ENCODE measurements at regions not wholly inside any gene's neighbourhood (a gene's known extent, or its start where the extent isn't known, plus 50 kb on each side); places are given as distances from the start of the nearest gene placed in this dataset.

GRCh38 chr2:129611471-129611870 lies 368.0 kb upstream of the RAB6C start:
- DNase-seq (ENCODE audit: low read depth in 2 of 2), result no peak

DNA sequence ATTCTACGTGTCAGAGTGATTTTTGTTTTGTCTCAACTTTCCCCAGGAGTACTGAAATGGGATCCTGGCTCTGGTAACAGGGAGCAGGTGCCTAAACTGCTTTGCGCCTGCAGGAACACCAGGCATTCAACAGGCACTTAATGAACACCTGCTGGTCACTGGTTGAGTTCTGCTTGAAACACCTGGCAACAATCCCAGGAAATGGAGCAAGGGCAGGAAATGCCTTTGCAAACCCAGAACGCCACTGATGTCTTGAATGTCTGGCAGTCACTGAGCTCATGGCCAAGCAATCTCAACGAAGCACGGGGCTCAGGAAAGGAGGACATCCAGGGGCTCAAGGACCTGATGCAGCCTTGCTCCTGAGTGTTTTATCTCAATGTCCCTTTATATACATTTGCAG lies 360.0 kb upstream of the RAB6C start:
- no peak for DNase-seq (ENCODE audit: low read depth in 2 of 2)

- no peak for DNase-seq (ENCODE audit: low read depth in 2 of 2)
Measured at GRCh38 chr2:129620411-129620810, 359.1 kb upstream of the RAB6C start.

DNA sequence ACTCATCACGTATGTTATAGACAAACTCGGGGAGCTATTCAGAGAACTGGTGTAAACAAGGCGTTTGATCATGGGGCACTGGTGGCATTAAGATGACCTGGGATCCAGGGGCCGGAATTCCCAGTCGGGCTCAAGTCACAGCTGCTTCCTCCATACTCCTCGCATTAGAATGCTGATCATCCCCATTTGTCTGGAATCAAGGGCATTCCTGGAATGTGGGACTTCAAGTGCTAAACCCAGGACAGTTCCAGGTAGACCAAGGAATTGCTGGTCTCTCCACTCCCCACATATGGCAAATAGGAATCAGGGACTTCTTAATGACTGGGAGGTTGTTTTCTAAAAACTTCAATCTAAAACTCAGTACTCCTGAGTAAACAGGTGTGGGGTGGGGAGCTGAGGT lies 355.7 kb upstream of the RAB6C start:
- no peak for DNase-seq (ENCODE audit: low read depth in 2 of 2)

- no peak for DNase-seq (ENCODE audit: low read depth in 2 of 2)
Measured at GRCh38 chr2:129627437-129627836, 352.0 kb upstream of the RAB6C start.

DNA sequence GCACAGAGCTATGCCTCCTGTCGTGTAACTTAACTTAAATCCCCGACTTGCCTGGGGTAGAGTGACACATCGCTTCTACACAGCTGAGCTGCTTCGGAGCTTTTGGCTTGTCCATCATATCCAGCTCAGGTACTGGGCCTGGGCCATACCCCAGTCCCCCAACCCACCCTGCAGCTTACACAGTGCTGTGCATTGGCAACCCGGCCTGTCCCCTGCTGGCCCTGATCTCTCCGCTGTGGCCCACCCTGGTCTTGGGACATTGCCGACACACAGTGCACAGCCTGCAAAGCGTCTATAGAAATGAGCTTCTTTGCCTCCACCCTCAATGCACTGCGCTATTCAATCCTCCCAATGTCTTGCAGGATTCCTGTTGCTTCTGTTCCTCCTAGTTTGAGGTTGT lies 342.8 kb upstream of the RAB6C start:
- no peak for DNase-seq (ENCODE audit: low read depth in 2 of 2)

- no peak for DNase-seq (ENCODE audit: low read depth in 2 of 2)
Measured at GRCh38 chr2:129641371-129641770, 338.1 kb upstream of the RAB6C start.

GRCh38 chr2:129642526-129643043 lies 336.9 kb upstream of the RAB6C start:
- DNase-seq (ENCODE audit: low read depth in 2 of 2), result no peak

DNA sequence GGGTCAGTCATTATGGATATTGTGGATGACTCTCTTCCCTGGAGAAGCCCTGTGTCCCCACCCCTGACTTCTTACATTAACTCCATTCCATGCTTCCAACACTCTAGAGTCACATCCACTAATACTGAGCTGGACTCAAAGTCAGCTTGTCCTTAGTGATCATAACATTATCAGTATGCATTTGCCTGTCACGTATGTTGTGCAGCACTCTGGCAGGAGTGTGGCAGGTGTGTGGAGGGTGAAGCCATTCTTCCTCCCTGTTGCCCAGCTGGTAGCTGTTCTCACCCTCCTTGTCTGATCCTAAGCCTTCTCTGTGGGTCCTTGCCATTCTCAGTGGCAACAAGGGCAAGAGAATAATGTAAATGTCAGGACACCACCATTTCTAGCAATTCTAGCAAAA lies 334.1 kb upstream of the RAB6C start:
- DNase-seq (ENCODE audit: low read depth in 2 of 2), result no peak

- no peak for DNase-seq (ENCODE audit: low read depth in 2 of 2)
Measured at GRCh38 chr2:129646107-129646506, 333.4 kb upstream of the RAB6C start.

DNA sequence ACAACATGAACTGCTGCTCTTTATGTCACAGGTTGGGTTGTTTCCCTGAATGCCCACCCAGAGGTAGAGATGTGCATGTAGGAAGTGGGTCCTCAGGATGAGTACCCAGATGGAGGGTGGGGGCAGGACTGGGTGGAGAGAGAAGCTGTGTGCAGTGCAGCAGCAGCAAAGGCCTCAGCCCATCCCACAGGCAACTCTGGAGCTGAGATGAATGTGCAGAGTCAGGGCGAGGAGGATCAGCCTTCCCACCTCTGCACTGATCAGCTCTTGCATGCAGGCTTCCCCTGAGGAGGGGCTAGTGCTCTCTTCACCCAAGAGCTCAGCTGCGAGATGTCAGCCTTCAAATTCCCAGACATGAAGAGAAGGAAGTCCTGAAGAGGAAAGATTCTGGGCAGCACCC lies 326.2 kb upstream of the RAB6C start:
- no peak for DNase-seq (ENCODE audit: low read depth in 2 of 2)

- no peak for DNase-seq (ENCODE audit: low read depth in 2 of 2)
Measured at GRCh38 chr2:129654331-129654730, 325.1 kb upstream of the RAB6C start.

DNA sequence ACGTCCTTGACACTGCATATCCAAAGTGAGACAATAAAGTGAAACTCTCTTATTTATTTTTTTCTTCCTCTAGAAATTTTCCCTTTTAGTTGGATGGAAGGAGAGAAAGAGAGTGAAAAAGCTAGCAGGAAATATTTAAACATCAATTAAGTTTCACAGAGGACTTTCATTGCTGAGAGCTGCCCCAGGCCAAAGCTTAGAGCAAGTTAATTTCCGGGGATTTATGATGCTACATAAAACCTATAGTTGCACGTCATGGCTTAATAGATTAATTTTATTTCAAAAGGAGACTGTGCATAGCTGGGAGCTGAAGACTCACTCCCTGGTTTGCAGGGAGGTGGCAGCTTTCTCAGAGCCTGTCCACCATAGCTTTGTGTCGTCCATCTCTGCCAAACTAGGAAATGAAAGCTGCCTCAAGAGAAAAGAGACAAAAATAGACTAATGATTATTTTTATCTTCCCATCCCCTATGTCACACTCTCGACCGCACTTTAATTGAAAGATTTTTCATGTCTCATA lies 323.3 kb upstream of the RAB6C start:
- no peak for DNase-seq (ENCODE audit: low read depth in 2 of 2)

GRCh38 chr2:129658430-129658829 lies 321.0 kb upstream of the RAB6C start:
- no peak for DNase-seq (ENCODE audit: low read depth in 2 of 2)

DNA sequence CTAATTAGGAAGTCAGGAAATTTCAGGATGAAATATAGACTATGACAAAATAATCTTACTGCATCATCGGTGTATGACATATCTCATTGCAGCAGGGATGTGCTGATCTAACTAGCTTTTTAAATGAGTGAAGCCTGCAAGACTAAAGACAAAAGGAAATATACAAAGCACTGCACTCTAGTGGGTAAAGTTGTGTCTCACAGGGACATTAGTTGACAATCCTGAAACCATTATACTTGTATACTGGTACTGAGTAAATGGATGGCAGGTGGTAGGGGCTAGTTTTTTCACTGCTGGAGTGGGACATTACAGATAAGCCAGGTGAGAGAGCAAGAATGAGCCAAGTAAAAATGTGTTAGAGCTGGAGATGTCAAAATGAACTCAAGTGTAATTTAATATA lies 317.5 kb upstream of the RAB6C start:
- no peak for DNase-seq (ENCODE audit: low read depth in 2 of 2)

- no peak for DNase-seq (ENCODE audit: low read depth in 2 of 2)
Measured at GRCh38 chr2:129667577-129667976, 311.9 kb upstream of the RAB6C start.

- DNase-seq (ENCODE audit: low read depth in 2 of 2), result no peak
Measured at GRCh38 chr2:129672521-129672920, 306.9 kb upstream of the RAB6C start.

DNA sequence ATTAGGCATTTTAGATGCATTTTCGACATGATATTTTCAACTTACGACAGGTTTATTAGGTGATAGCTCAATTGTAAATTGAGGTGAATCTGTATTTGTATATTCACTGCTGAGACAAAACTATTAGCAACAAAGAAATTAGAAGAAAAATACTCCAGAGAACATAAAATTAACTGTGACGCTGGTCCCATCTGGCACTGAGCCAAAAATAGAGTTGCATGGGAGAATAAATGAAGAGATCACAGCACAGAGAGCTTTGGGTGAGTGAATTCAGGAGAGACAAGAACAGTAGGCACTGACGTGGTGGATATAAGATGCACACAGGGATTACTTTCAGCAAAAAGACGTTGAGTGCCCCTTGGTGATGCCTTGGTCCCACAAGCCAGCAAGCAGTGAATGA lies 306.2 kb upstream of the RAB6C start:
- DNase-seq (ENCODE audit: low read depth in 2 of 2), result no peak

GRCh38 chr2:129673847-129674711 lies 305.4 kb upstream of the RAB6C start:
- no peak for DNase-seq (ENCODE audit: low read depth in 2 of 2)

DNA sequence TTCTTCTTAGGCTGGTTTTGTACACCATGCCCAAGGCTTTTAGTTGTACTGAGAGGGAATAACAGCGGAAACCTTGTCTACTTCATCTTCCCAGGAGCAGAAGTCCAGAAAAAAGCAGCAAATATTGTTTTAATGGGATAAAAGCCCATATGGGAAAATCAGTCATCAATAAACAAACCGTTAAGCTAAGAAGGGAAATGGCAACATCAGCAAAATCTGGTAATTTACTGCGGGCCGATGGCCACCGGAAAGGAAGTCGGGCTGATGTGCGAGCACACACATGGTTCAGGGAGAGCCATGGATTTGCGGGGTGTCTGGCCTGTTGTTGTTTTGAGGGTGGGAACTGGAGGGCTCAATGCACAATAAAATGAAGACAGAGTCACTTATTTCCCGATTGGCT lies 300.7 kb upstream of the RAB6C start:
- no peak for DNase-seq (ENCODE audit: low read depth in 2 of 2)

DNA sequence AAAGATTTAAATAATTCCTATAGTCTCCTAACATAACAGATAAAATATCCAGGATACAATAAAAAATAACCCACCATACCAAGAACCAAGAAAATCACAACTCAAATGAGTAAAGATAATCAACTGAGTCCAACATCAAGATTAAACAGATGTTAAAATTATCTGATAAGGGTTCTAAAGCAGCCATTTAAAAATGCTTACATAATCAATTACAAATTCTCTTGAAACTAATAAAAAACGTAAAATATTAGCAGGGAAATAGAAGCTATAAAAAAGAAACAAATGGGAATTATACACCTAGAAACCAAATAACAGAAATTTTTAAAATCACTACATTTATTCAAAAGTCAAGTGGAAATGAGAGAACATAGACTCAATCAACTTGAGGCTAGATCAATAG lies 297.7 kb upstream of the RAB6C start:
- DNase-seq (ENCODE audit: low read depth in 2 of 2), result no peak

DNA sequence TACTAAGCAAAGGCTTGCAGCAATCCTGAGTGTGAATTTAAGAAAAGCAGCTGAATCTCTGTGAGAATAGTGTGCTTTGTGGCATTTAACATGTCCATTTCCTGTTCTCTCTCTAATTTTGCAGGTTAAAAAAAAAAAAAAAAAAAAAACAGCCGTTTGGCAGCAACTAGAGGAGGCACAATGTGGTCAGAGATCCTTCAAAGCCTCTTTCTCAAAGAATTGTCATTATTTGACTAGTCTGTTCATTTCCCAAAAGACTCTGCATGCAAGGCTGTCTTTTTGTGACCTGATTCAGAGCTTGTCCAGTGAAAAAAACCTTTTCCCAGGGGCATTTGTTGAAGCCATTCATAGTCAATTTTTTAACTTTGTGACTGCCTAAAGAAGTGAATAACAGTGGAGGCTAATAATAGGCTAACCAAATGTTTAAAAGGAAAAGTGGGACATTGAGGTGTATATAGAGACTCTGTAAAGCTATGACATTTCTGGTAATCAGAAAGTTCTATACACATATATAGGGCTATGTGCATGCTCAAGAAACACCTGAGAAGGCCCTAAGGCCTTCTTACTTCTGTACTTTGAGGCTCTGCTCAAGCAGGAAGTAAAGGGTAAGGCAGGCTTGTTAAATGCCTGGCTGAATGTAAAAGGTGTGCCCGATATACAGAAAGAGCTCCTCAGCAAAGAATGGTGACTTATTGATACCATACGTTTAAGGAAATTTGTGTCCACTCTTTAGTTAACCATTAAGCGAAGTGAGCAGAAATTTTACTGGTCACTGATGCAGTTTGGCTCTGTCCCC lies 289.6 kb upstream of the RAB6C start:
- no peak for DNase-seq (ENCODE audit: low read depth in 2 of 2)

GRCh38 chr2:129695496-129695895 lies 284.0 kb upstream of the RAB6C start:
- no peak for DNase-seq (ENCODE audit: low read depth in 2 of 2)

Measured in fibroblast of skin of left biceps (primary cell).